ENCODE measurements at regions not wholly inside any gene's neighbourhood (a gene's known extent, or its start where the extent isn't known, plus 50 kb on each side); places are given as distances from the start of the nearest gene placed in this dataset.
A peak's percentile ranks its signal among the peaks of the same experiment; 100 is the strongest.
"Not testable (repeated sequence)": the region's sequence is repeated elsewhere in the genome, so short reads cannot be mapped to it uniquely, and the experiment has no call there.

DNA sequence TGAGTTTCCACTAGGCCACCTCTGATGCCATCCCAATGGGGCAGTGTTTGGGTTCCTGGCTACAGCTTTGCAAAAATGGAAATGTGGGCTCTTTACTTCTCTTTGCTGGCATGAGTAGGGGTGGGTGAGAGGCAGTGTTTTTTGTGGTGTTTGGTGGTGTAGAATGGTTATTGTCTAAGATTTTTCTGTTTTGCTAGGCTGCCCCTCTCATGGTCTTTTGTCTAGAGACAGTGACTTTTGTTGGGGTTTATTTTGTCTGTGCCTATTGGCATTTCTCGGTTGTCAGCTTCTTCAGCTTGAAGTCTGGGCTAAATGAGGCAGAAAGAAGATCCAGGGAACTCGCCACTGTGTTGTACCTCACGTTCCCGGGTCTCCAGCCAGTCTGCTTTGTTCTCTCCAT is 112.1 kb downstream of the CENPF start:
- no peak for DNase-seq

GRCh38 chr1:214717351-214717750 is 114.4 kb downstream of the CENPF start:
- no peak for DNase-seq

DNA sequence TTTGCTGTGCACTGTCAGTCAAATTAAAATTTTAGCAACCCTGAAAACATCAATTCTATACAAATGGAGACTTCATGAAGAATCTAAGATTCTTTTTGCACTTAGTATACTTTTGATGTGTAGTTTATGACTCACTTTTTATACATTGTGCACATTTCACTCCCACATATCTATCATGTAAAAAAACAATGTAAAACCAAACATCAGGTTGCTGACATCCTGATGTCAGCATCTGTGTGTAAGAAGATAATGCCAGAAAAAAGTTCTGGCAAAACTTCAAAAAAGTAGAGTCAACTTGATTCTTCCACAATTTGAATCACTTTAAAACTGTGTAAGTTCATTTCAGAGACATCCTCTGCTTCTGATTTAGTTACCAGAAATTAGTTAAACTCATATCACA is 115.7 kb downstream of the CENPF start:
- no peak for DNase-seq

GRCh38 chr1:214719207-214719606 is 116.2 kb downstream of the CENPF start:
- no peak for DNase-seq

DNA sequence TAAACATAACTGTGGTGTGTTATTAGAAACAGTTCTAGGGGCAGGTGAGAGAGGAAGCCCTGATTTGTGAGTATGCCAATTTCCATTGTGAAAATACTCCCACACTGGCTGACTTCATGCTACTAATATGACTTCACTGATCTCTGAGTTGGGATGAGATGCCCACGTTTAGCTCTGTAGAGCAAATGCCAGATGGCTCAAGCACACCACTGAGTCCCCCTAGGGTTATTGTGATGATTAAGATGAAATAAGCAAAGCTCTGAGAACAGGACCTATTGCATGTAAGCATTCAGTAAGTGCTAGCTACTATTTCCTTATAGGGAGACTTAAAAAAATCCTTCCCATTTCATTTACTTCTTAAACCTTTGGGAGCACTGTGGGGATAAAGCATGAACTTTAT is 117.6 kb downstream of the CENPF start:
- no peak for DNase-seq

GRCh38 chr1:214727274-214727673 is 124.3 kb downstream of the CENPF start:
- no peak for DNase-seq

- DNase-seq = no peak
These were observed 136.7 kb downstream of the CENPF start for GRCh38 chr1:214739621-214740238.

- DNase-seq = no peak
These were observed 137.5 kb downstream of the CENPF start for GRCh38 chr1:214740471-214740870.

DNA sequence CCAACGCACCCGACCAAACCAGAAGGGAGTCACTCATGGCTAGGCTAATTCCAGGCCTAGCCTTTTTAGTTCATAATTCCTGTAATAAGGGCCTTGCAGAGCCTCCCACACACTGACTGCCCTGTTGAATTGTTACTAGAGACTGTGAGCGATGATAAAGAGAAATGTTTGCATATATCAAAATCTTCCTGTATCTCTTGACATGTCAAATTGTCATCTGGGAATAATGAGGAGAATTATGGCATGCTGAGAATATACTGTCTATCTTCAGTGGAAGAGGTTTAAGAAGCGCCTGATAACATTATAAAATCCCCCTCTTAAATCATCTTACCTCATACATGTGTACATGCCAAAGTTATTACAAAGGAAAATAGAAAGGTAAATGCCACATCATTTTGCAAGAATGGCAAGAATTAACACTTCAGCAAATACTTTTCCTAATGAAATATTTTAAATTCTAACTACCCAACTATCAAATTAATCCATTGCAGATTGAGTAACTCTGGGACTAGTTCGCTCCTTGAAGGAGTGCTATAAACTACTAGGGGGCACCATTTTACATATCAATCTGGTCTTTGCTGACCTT is 144.1 kb downstream of the CENPF start:
- no peak for DNase-seq

DNA sequence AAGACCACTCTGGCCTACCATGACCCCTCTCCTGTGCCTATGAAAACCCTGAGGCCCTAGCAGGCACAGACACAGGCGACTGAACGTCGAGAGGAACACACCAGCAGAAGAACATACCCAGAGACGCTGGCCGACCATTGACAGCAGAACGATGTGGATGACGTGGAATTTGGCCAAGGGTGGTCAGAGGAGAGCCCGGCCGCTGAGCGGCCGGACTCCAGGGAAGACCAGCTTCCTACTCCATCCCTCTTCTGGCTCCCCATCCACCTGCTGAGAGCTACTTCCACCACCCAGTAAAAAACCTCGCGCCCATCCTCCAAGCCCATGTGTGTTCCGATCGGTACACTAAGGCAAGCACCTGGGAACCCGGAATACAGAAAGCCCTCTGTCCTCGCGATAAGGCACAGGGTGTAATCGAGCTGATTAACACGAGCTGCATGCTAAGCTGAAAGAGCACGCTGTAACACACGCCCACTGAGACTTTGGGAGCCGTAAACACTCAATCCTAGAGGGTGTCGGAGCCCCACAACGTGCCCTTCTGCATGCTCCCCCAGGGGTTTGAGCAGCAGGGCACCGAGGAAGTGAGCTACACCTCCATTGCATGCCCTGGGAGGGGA is 150.3 kb downstream of the CENPF start:
- no peak for DNase-seq

GRCh38 chr1:214761030-214761429 is 158.0 kb downstream of the CENPF start:
- DNase-seq = no peak

DNA sequence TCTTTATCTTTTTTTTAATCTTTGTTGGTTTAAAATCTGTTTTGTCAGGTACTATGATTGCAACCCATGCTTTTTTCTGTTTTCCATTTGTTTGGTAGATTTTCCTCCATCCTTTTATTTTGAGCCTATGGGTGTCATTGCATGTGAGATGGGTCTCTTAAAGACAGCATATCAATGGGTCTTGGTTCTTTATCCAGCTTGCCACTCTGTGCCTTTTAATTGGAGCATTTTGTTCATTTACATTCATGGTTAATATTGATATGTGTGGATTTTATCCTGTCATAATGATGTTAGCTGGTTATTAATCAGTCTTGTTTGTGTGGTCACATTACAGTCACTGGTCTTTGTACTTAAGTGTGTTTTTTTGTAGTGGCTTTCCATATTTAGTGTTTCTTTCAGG is 159.9 kb downstream of the CENPF start:
- DNase-seq = no peak

DNA sequence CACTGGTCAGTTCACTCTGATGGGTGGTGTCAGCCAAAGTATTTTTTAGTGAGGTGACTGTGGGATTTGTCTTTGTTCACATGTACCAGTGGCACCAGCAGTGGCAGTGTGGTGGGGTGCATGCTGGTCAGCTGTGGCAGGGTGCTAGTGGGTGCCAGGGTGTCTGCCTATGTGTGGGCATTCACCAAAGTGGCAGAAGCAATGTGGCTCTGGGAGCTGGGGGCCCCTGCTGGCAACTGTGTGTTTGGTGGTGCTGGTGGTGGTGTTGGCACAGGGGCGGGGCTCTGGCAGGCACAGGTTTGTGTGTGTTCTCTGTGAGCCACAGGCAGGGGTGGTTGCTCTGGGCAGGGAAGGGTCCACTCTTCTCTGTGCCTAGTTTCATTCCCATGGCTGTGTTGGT is 161.5 kb downstream of the CENPF start:
- DNase-seq = no peak

DNA sequence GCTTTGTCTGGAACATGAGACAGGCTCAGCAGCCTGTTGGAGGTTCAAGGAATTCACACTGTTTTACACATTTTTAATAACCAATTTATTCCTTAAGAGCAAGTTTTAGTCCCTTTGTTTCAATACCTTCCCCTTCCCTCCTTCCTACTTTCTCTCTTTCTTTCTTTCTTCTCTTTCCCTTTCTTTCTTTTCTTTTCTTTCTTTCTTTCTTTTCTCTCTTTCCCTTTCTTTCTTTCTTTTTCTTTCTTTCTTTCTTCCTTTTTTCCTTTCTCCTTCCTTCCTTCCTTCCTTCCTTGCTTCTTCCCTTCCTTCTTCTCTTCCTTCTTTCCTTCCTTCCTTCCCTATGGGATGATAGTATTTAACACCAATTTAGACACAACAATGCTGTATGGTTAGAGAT is 164.2 kb downstream of the CENPF start:
- DNase-seq = no peak

GRCh38 chr1:214769666-214770065 is 166.7 kb downstream of the CENPF start:
- DNase-seq = not testable (repeated sequence)

- no peak for DNase-seq
These were observed 174.4 kb downstream of the CENPF start for GRCh38 chr1:214777364-214777763.

- no peak for DNase-seq
These were observed 189.0 kb downstream of the CENPF start for GRCh38 chr1:214791961-214792360.

GRCh38 chr1:214792527-214793186 is 189.7 kb downstream of the CENPF start:
- DNase-seq = no peak

- no peak for DNase-seq
These were observed 190.7 kb downstream of the CENPF start for GRCh38 chr1:214793708-214794107.

DNA sequence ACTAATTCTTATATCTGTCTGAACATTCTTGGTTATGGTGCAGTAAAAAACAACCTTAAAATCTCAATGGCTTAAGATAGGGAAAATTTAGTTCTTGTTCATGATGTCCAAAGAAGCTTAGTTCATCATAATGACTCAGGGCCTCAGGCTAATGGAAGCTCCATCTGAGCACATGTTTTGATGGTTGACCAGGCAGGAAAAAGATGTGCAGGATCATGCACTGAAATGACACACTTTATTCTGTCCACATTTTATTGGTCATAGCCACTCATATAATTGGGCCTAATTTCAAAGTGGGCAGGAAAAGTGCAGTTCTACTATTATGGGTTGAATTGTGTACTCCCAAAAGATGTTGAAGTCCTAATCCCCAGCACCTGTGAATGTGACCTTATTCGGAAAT is 198.2 kb downstream of the CENPF start:
- no peak for DNase-seq

DNA sequence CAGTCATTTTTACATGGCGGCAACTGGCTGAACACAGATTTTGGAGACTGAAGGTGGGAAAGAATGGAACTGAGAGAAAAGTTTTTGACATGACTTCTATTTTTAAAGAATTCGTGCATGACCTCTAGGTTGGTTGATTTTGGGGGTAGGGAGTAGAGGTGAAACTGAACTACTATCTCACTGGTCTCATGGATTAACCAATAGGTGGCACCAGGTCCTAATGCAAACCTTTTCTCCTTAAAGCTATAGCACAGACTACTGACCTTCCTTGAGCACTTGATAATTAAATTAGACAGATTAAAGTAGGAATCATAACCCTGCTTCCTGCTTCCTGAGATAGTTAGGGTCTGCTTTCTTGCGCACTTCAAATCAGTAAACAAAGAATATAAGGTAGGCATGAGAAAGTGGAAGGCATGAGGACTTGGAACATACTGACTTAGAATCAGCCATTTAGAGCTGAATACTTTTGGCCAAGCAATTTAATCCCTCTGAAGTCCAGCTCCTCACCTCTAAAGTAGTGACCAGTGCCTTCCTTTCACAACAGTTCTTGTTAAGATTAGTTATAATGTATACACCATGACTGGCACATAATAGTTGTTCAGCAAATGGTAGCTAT is 206.0 kb downstream of the CENPF start:
- DNase-seq = no peak

DNA sequence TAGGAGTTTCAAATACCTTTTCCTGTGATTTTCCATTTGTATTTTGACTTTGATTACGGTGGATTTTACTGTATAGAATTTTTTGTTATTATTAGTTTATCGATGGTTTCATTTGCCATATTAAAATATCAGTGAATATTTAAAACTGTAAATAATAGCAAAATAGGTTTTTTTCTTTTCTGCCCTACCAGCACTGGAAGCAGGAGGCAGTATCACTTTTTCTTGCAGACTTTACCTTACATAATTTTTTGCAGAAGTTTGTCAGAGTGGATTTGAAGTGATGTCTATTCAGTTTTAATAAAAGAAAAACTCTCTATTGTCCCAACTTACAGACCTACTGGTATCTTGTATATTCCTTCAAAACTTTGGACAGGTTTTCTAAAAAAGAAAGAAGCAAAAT is 213.6 kb downstream of the CENPF start:
- DNase-seq = no peak

DNA sequence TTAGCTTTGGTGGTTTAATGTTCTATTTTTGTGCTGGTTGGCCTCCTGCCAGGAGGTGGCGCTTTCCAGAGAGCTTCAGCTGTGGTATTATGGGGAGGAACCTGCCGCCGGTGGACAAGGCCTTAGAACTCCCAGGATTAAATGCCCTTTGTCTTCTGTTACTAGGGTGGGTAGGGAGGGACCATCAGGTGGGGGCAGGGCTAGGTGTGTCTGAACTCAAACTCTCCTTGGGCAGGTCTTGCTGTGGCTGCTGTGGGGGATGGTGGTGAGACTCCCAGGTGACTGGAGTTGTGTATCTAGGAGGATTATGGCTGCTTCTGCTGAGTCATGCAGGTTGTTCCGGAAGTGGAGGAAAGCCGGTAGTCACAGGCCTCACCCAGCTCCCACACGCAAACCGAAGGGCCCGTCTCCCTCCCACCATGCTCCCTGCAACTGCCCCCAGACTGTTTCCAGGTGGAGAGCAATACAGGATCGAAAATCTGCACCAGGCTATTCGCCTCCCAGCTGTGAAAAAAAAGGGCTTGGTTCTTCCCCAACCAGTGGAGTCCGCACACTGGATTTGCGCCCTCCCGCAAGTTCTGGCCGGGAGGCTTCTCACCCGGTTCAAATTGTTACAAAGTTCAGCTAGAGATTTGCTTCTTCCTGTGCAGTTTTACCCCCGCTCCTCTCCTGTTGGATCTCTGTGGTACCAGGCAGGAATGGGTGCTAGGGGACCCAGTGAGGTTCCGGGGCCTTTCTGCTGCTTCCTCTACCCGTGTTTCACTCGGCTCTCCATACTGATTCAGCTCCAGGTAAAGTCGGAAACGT is 220.5 kb downstream of the CENPF start:
- DNase-seq = peak; percentile 3
